CD4-positive, alpha-beta T cell treated with Interleukin-15 for 4 hours (primary cell): ENCODE measurements at regions not wholly inside any gene's neighbourhood (a gene's known extent, or its start where the extent isn't known, plus 50 kb on each side); places are given as distances from the start of the nearest gene placed in this dataset.

ENCODE experiments used
- DNase-seq: peaks from one replicate; pipeline ENCODE4 v3.0.0-alpha.2; 2020; ENCODE audit warnings: low spot score

- no peak for DNase-seq
These were observed 323.2 kb downstream of the OSR1 start for GRCh38 chr2:19035238-19035637.

DNA sequence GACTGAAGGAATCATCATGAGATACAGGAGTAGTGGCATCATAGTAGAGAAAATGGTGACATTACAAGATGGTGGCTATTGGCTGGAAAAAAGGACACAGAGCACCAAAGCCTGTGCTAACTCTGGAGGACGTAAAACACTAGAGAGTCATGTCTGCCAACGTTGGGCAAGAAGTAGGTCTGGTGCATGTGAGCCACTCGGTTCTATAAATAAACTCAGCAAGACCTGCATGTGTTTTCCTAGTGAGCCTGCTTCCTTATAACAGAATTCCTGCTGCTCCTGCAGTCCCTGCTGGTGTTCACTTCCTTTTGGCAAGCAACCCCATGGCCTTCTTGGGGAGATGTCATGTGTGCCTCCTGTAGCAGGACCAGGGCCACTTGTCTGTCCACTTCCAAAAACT, 325.2 kb downstream of the OSR1 start:
- DNase-seq: no peak

GRCh38 chr2:19031642-19032041, 326.8 kb downstream of the OSR1 start:
- no peak for DNase-seq

DNA sequence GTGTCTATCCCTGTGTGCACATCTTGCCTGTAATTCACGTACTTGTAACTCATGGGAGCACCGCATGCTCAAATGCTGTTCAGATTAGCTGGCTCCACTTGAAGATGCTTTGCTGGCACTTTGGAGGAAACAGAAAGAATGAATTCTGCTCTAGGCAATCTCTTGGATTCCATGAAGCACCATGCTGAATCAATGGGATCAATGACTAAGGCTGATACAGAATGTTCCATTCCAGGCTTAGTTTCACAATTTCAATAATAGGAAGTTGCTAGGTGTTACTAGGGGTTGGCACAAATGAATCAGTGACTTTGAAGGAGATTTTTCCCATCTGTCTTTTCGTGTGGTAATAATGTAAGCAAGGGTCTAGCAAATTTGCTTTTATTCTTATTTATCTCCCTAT, 328.8 kb downstream of the OSR1 start:
- no peak for DNase-seq

- DNase-seq: no peak
These were observed 329.6 kb downstream of the OSR1 start for GRCh38 chr2:19028587-19029375.

- no peak for DNase-seq
These were observed 330.8 kb downstream of the OSR1 start for GRCh38 chr2:19027626-19028025.

DNA sequence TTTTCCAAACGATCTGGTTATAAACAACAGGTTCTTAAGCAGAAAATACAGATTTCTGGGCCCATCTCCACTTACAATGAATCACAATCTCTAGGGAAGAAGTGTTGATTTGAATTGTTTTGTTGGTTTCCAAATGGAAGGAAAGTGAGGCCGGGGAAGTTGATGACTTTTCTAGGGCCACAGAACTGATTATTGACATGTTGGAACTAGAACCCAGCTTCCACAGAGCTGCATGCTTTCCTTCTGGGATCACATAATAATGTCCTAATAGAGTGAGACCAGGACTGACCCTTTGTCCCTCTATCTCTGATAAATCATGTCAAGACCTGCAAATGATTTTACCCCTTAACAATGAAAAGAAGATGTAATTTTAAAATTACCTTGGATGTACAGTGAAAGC, 332.2 kb downstream of the OSR1 start:
- no peak for DNase-seq

DNA sequence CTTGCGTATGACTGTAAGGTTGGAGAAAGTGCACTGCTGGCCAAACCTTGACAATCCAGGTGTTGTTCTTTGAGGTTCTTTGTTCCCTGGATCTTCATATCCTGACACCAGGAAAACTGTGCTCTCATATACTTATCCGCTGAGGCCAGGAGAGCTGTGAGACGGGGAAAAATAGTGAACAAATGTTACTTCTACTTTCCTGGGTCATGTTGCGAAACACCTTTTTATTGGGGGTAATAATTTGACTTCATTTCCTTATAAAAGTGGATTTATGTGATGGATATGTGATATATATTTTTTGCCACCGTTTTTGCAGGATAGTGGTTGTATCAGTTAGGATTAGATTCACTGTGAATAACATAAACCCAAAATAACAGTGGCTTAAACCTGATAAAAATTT, 336.1 kb downstream of the OSR1 start:
- DNase-seq: no peak

- no peak for DNase-seq
These were observed 336.7 kb downstream of the OSR1 start for GRCh38 chr2:19021721-19022120.

GRCh38 chr2:19021100-19021476, 337.3 kb downstream of the OSR1 start:
- DNase-seq: no peak

GRCh38 chr2:19020144-19021099, 338.0 kb downstream of the OSR1 start:
- no peak for DNase-seq

DNA sequence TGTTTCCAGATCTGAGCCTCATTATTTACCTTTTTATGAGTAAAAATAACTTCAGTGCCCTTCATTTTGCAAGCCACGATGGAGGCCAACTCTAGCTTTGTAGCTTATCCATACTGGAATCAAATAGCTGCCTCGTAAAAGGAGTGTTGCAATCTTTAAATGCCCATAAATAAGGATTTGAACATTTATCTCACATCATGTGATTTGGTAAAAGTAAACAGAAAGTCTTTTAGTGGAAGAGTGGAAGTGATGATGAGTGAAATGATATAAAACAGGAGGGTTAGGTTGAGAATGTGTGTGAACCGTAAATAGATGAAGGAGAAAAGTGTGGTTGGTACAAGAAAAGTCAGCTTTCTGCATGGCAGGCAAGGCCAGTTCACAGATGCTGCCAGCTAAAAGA, 348.9 kb downstream of the OSR1 start:
- no peak for DNase-seq

DNA sequence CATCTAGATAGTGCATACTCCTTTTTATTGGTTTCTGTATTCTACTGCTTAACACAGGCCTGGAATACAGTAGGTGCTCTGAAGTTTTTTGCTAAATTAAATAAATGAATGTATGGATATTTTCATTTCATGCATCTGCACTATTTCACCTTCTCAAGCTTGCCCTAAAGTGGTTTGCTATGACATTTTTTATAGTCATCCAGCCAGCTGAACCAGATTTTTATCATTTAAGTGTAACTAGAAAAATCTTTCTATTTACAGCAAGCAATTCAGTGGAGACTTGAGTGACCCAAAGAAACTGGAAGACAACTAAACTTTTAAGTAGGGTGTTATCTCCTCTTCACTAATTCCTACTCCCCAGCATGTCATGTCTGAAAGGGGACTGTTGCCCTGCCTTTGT, 354.9 kb downstream of the OSR1 start:
- no peak for DNase-seq

GRCh38 chr2:19000776-19001175, 357.6 kb downstream of the OSR1 start:
- DNase-seq: no peak

GRCh38 chr2:18999198-18999597, 359.2 kb downstream of the OSR1 start:
- no peak for DNase-seq

DNA sequence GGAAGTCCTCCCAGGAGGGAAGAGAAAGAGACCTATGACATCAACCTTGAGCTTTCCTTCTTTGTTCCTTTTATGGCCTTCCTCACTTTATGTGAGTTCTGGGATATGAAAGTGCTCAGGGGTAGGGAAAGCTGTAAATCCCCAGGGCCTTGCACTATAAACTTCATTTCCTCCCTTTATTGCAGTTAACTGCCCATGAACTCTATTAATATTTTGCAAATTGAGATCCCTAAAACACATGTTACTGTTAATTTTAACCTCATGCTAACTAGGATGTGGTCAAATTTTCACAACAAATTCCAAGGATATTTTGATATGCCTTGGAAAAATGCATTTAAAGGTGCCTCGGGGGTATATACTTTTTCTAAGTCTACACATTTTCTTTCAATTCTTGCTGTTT, 359.9 kb downstream of the OSR1 start:
- DNase-seq: no peak

DNA sequence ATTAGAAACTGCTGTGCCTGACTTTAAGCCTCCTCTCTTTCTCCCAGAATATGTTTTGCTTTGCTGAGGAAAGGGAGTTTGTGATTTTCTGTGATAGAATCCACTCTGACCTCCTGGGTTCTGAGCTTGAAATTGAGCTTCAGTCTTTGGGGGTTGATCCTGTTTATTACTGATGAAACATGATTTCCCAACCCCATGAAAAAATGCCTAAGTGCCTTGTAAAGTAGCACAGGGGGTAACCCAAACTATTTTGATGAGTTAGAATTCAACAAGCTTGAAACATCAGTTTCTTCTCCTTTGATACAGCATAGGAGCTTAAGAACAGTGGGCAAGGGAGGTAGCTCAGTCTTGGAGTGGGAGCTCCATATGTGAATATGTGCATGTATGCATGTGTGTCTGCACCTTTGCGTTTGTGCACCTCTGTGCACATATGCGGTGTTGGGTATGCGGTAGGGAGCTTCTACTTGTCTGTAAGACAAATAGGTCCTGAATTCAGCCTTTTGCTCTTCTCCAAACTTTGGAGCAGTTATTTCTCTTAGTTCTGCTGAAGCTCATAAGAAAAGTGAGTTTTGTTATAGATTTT, 364.6 kb downstream of the OSR1 start:
- no peak for DNase-seq

- no peak for DNase-seq
These were observed 366.9 kb downstream of the OSR1 start for GRCh38 chr2:18991177-18992168.

DNA sequence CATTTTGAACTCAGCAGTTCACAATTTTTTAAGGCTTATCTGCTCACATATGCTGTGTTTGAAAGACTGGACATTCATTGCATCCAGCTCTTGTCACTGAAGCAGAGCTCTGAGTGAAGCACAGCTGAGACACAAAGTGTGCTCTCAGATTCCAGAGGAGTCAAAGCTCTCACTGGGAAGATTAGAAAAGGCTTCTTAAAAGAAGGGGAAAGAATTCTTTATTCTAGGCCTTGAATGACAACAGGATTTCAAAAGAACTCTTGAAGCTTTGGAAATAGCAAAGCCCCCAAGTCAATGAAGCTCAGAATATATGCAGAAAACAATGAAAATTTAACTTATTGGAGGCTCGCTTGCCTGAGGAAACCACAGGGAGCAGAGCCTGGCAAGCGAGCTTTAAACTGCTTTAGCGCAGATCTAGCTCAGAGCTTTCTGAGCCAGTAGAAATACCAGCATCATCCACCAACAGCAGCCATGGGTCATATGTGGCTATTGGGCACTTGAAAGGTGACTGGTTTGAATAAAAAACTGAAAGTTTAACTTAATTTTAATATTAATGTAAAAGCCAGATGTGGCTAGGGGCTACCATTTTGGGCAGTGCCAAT, 369.7 kb downstream of the OSR1 start:
- DNase-seq: no peak

DNA sequence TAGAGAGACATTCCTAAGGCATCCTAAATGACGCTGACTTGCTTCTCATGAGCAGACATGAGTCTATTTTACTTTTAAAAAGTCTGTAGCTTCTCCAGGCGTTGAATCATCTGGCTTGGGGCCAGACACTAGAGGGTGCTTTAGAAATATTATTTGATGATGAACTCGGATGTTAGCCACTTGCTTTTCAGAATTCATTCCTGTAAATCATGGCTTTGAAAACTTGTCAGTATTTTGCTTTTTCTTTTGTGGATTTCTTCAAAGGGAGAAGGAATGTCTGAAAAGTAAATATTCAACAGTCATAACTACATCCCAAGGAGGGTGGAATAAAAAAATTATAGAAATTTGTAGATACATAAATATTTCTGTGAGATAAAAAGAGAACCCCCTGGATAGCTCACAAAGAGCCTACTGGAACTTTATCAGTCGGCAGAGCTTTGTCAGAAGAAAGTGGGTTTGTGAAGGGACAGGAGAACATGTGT, 370.8 kb downstream of the OSR1 start:
- no peak for DNase-seq

GRCh38 chr2:18987016-18987415, 371.4 kb downstream of the OSR1 start:
- no peak for DNase-seq
